Keratinocyte (primary cell): ENCODE measurements at regions not wholly inside any gene's neighbourhood (a gene's known extent, or its start where the extent isn't known, plus 50 kb on each side); places are given as distances from the start of the nearest gene placed in this dataset.

ENCODE experiments used
- DNase-seq: peaks from one replicate; pipeline ENCODE4 v3.0.0-alpha.2; 2011; ENCODE audit warnings: low read depth, missing footprints, low spot score
- FAIRE-seq: peaks from 2 replicates; lab custom pipeline; 2011; peaks lifted over from hg19 to GRCh38; lab: Jason Lieb, UNC
- H2AFZ ChIP-seq: 2 replicates; pipeline ENCODE4 v1.6.0; 2012; ENCODE audit warnings: low read length, control low read depth, inconsistent platforms; ENCODE audit not compliant: control insufficient read depth
- H3K27ac ChIP-seq: 2 replicates; pipeline ENCODE4 v1.5.1; 2011; ENCODE audit warnings: low read length; ENCODE audit not compliant: control insufficient read depth, insufficient read depth
- H3K27me3 ChIP-seq: 3 replicates; pipeline ENCODE4 v1.6.0; 2011; ENCODE audit warnings: low read length; ENCODE audit not compliant: control insufficient read depth, insufficient read depth; ENCODE audit errors: extremely low read depth
- H3K36me3 ChIP-seq, 2 experiments: 2 replicates in 1 of 2; 3 replicates in 1 of 2; pipeline ENCODE4 v1.5.1; 2011; ENCODE audit warnings: low read length in 2 of 2, mild to moderate bottlenecking in 1 of 2; ENCODE audit not compliant: control insufficient read depth in 2 of 2, insufficient read depth in 2 of 2; ENCODE audit errors: extremely low read depth in 1 of 2
- H3K4me1 ChIP-seq: 3 replicates; pipeline ENCODE4 v1.5.1; 2011; ENCODE audit warnings: low read length; ENCODE audit not compliant: control insufficient read depth, insufficient read depth; ENCODE audit errors: extremely low read depth
- H3K4me2 ChIP-seq: 3 replicates; pipeline ENCODE4 v1.6.0; 2011; ENCODE audit warnings: low read depth, low read length; ENCODE audit not compliant: control insufficient read depth, insufficient read depth; ENCODE audit errors: extremely low read depth
- H3K4me3 ChIP-seq, 3 experiments: fragments of 200-600 bp in 1 of 3; sonication (generic) in 1 of 3; 2 replicates in 2 of 3; 3 replicates in 1 of 3; pipeline ENCODE4 v1.5.1; 2011 to 2016; ENCODE audit warnings: low read length in 3 of 3, mild to moderate bottlenecking in 3 of 3, control low read depth in 2 of 3, inconsistent platforms in 1 of 3, low read depth in 1 of 3, mixed read lengths in 1 of 3, mixed run types in 1 of 3, moderate library complexity in 1 of 3; ENCODE audit not compliant: control insufficient read depth in 2 of 3, insufficient read depth in 2 of 3; ENCODE audit errors: extremely low read depth in 1 of 3
- H3K79me2 ChIP-seq: 2 replicates; pipeline ENCODE4 v1.6.0; 2012; ENCODE audit warnings: low read length; ENCODE audit not compliant: control insufficient read depth, insufficient read depth
- H3K9ac ChIP-seq: 3 replicates; pipeline ENCODE4 v1.6.0; 2011; ENCODE audit warnings: low read length; ENCODE audit not compliant: control insufficient read depth, insufficient read depth; ENCODE audit errors: extremely low read depth
- H3K9me1 ChIP-seq: 3 replicates; pipeline ENCODE4 v1.6.0; 2011; ENCODE audit warnings: low read length; ENCODE audit not compliant: control insufficient read depth, insufficient read depth; ENCODE audit errors: extremely low read depth
- H3K9me3 ChIP-seq: 2 replicates; pipeline ENCODE4 v1.5.1; 2012; ENCODE audit warnings: low read depth, low read length; ENCODE audit not compliant: control insufficient read depth
- H4K20me1 ChIP-seq: 3 replicates; pipeline ENCODE4 v1.6.0; 2011; ENCODE audit warnings: low read length; ENCODE audit not compliant: control insufficient read depth, insufficient read depth; ENCODE audit errors: extremely low read depth
- EZH2 ChIP-seq: IDR thresholded peaks from one replicate; pipeline ENCODE4 v1.6.1; 2012; ENCODE audit warnings: inconsistent platforms, mild to moderate bottlenecking, low read length, moderate library complexity
- dilution Hi-C: fragments of 300-500 bp; cut with MboI; formaldehyde crosslinking; loops from one replicate; pipeline ENCODE4 v1.7.0; 2020; ENCODE audit warnings: low sequenced_read_pairs; ENCODE audit not compliant: extremely low pct_ligation_motif_present
- TF ChIP-seq, protein P1 (sequence below), 3 experiments: IDR thresholded peaks in 1 of 3; conservative IDR thresholded peaks in 1 of 3; optimal IDR thresholded peaks in 1 of 3; 2 replicates in 2 of 3; 3 replicates in 1 of 3; pipeline versions ENCODE3 to v1.5.1; 2011; ENCODE audit warnings: low read length in 3 of 3, mild to moderate bottlenecking in 3 of 3, moderate library complexity in 2 of 3, control low read depth in 1 of 3, inconsistent platforms in 1 of 3; ENCODE audit not compliant: insufficient read depth in 2 of 3; ENCODE audit errors: extremely low read depth in 1 of 3

DNA sequence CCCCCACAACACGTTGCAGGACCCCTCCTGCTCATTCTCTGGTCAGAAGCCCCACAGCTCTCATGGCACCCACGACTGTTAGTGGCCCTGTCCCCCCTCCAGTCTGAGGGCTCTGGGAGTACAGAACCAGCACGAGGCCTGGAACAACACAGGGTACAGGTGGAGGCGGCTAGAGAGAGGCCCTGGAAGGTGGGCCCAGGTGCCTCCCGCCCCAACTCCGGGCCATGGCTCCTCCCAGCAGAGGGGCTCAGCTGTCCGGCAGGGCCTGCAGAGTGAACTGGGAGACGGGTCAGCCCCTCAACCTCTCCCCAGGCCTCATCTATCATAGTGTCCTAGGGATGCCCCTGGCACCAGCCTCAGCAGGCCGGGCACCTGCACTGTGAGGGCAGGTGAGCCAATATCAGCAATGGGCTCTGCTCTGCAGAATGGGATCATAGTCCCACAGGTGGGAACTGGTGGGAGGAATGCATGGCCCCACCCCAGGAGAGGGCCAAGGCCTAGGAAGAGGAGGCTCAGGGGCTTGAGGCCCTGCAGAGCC lies 58.6 kb downstream of the BARX1 start:
- Histone ChIP-seq H3K79me2 (no peaks in the 10 kb centered on the region), H3K27me3 (peaks cover 6% of the 10 kb centered on the region), H3K4me3 (no peak overlapping the region), H3K4me2 (no peak overlapping the region), H4K20me1 (no peaks in the 10 kb centered on the region), H3K27ac (no peak overlapping the region), H3K9me3 (peaks cover 2% of the 10 kb centered on the region), H3K9me1 (no peaks in the 10 kb centered on the region), H2AFZ (no peak overlapping the region), H3K4me1 (no peaks in the 10 kb centered on the region), H3K9ac (no peak overlapping the region), H3K36me3 (no peaks in the 10 kb centered on the region)
- TF ChIP-seq, protein P1, sequence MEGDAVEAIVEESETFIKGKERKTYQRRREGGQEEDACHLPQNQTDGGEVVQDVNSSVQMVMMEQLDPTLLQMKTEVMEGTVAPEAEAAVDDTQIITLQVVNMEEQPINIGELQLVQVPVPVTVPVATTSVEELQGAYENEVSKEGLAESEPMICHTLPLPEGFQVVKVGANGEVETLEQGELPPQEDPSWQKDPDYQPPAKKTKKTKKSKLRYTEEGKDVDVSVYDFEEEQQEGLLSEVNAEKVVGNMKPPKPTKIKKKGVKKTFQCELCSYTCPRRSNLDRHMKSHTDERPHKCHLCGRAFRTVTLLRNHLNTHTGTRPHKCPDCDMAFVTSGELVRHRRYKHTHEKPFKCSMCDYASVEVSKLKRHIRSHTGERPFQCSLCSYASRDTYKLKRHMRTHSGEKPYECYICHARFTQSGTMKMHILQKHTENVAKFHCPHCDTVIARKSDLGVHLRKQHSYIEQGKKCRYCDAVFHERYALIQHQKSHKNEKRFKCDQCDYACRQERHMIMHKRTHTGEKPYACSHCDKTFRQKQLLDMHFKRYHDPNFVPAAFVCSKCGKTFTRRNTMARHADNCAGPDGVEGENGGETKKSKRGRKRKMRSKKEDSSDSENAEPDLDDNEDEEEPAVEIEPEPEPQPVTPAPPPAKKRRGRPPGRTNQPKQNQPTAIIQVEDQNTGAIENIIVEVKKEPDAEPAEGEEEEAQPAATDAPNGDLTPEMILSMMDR (optimal IDR thresholded peaks at IDR 0.05 in 1 of 3, IDR thresholded peaks at IDR 0.05 in 1 of 3, conservative IDR thresholded peaks at IDR 0.05 in 1 of 3; ENCODE audit: extremely low read depth in 1 of 3, insufficient read depth in 2 of 3, low read length in 3 of 3): no peak
- TF ChIP-seq EZH2: no peak
- DNase-seq: no peak
- no peak for FAIRE-seq
- dilution Hi-C loops: no loop called here

DNA sequence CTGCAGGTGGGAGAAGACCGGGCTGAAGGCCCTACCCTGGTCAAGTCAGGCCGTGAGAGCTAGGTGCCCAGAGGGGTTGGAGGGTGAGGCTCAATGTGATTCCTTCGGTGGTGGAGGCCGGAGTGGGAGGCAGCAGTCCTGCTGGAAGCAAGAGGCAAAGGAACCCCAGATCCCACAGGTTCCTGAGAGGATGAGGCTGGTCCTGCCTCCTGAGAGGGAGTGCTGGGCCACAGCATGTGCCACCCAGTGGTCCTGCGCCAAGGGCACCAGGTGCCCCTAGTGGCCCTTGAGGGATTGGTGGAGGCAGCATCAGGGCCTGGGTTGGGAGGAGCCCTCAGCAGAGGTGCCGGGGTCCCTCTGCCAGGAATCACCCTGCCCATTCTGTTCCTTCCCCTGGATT lies 59.1 kb downstream of the BARX1 start:
- Histone ChIP-seq H3K79me2 (no peaks in the 10 kb centered on the region), H3K27me3 (peaks cover 6% of the 10 kb centered on the region), H3K36me3 (no peaks in the 10 kb centered on the region), H3K9me1 (no peaks in the 10 kb centered on the region), H3K4me1 (no peaks in the 10 kb centered on the region), H2AFZ (no peak overlapping the region), H3K4me3 (no peak overlapping the region), H4K20me1 (no peaks in the 10 kb centered on the region), H3K9me3 (peaks cover 2% of the 10 kb centered on the region), H3K4me2 (no peak overlapping the region), H3K9ac (no peak overlapping the region), H3K27ac (no peak overlapping the region)
- no peak for DNase-seq
- TF ChIP-seq, protein P1 (optimal IDR thresholded peaks at IDR 0.05 in 1 of 3, IDR thresholded peaks at IDR 0.05 in 1 of 3, conservative IDR thresholded peaks at IDR 0.05 in 1 of 3; ENCODE audit: extremely low read depth in 1 of 3, insufficient read depth in 2 of 3, low read length in 3 of 3): no peak
- FAIRE-seq: no peak
- dilution Hi-C loops: no loop called here
